ENCODE measurements at regions not wholly inside any gene's neighbourhood (a gene's known extent, or its start where the extent isn't known, plus 50 kb on each side); places are given as distances from the start of the nearest gene placed in this dataset.

DNA sequence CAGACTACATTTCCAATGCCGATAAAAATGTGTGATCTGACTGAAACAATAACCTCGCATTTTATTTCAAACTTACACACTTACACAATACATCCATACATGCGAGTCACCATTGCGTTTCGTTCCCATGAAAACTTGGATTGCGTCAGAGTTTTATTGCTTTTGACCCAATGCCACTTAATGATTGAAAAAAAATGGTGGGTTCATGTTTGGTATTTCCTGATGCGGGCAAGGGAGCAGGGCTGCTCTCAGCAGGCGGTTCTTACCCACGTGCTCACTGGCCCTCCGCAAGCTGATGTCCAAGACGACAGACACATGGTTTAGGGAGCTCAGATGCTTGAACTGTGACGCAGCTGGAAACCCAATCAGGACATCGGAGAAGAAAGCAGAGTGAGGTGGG, 281.0 kb upstream of the SULF2 start:
- BruUV-seq (replicated peaks), result no TSS peak
- intact Hi-C loops (cut with micrococcal nuclease; ENCODE audit: unreplicated experiment), result no loop called here
- FAIRE-seq (no peak), ATAC-seq (no peak), DNase-seq (ENCODE audit: low spot score) (no peak)
- POLR2A ChIA-PET, result no interaction called here
- WGBS (ENCODE audit: low lambda C conversion rate), result 54% methylated on average over 13 of the region's 13 CpGs
- H4K20me1 ChIP-seq (ENCODE audit: insufficient read depth, low read length), result no peaks in the 10 kb centered on the region
- no peak overlapping the region for H3K27ac ChIP-seq (ENCODE audit: extremely low read length, insufficient read depth, low read length)
- no peak overlapping the region for H3K4me2 ChIP-seq (ENCODE audit: low read depth, low read length)
- TF ChIP-seq HES4 (CRISPR knock-in tag; IDR thresholded peaks at IDR 0.05; ENCODE audit: borderline replicate concordance), result no peak
- TF ChIP-seq ARNT2 (CRISPR knock-in tag; IDR thresholded peaks at IDR 0.05; ENCODE audit: low read depth), result no peak
- no peak for TF ChIP-seq ZNF569 (CRISPR knock-in tag; IDR thresholded peaks at IDR 0.05; ENCODE audit: borderline replicate concordance)
- TF ChIP-seq PCBP2 (optimal IDR thresholded peaks at IDR 0.05; ENCODE audit: low read depth, low read length, poor library complexity, severe bottlenecking), result no peak
- TF ChIP-seq ZNF317 (CRISPR knock-in tag; IDR thresholded peaks at IDR 0.05), result no peak
- TF ChIP-seq CEBPB (IDR thresholded peaks at IDR 0.05; ENCODE audit: borderline replicate concordance, low read depth, low read length), result peak; percentile 72
- CTCF ChIA-PET (ENCODE audit: low intra/inter-chr PET ratio, low total read pairs), result no interaction called here
- H3K9ac ChIP-seq (ENCODE audit: insufficient read depth, low read depth, low read length), result no peak overlapping the region
- no peaks in the 10 kb centered on the region for H3K79me2 ChIP-seq (ENCODE audit: insufficient read depth, low read length)
- in situ Hi-C loops (cut with HindIII; ENCODE audit: extremely low pct_ligation_motif_present, low pct_unique_long_range_greater_than_20kb), result no loop called here
- no peaks in the 10 kb centered on the region for H3K36me3 ChIP-seq (replicated peaks in 1 of 2; ENCODE audit: control insufficient read depth in 1 of 2, insufficient read depth in 2 of 2, low read length in 2 of 2)
- H3K27me3 ChIP-seq (ENCODE audit: control insufficient read depth in 1 of 2, insufficient read depth in 2 of 2, low read length in 2 of 2), result peaks cover 0 to 7% of the 10 kb centered on the region in 2 experiments; a peak in 1 of 5 replicates
- H2AFZ ChIP-seq (ENCODE audit: low read length), result no peak overlapping the region
- no peak overlapping the region for H3K4me3 ChIP-seq (replicated peaks in 1 of 3; ENCODE audit: insufficient read depth in 1 of 3, low read depth in 2 of 3, low read length in 3 of 3)
- H3K4me1 ChIP-seq (ENCODE audit: insufficient read depth, low read length), result no peaks in the 10 kb centered on the region
- no peaks in the 10 kb centered on the region for H3K9me3 ChIP-seq (ENCODE audit: low read length)

DNA sequence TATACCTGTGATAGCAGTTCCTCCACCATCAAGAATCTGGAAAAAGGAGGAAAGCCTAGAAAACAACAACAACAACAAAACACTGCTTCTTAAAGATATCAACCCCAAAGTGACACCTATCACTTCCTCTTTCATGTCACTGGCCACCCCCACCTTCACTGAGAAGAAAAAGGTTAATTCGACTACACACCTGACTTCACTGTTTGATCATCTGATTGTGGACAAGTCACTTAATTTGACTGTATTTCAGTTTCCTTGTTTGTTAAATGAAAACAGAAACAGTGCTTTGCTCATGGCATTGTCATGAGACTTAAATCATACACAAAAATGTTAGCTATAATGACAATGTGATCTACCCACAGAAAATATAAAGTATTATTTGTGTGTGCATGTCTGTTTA, 280.6 kb upstream of the SULF2 start:
- in situ Hi-C loops (cut with HindIII; ENCODE audit: extremely low pct_ligation_motif_present, low pct_unique_long_range_greater_than_20kb) (no loop called here), intact Hi-C loops (cut with micrococcal nuclease; ENCODE audit: unreplicated experiment) (no loop called here)
- no peak overlapping the region for H3K4me2 ChIP-seq (ENCODE audit: low read depth, low read length)
- H3K4me3 ChIP-seq (replicated peaks in 1 of 3; ENCODE audit: insufficient read depth in 1 of 3, low read depth in 2 of 3, low read length in 3 of 3), result no peak overlapping the region
- H3K9me3 ChIP-seq (ENCODE audit: low read length), result no peaks in the 10 kb centered on the region
- no peak overlapping the region for H3K27ac ChIP-seq (ENCODE audit: extremely low read length, insufficient read depth, low read length)
- no peak for DNase-seq (ENCODE audit: low spot score)
- no peaks in the 10 kb centered on the region for H3K36me3 ChIP-seq (replicated peaks in 1 of 2; ENCODE audit: control insufficient read depth in 1 of 2, insufficient read depth in 2 of 2, low read length in 2 of 2)
- no peak for FAIRE-seq
- H4K20me1 ChIP-seq (ENCODE audit: insufficient read depth, low read length), result no peaks in the 10 kb centered on the region
- CTCF ChIA-PET (ENCODE audit: low intra/inter-chr PET ratio, low total read pairs), result no interaction called here
- ATAC-seq, result no peak
- POLR2A ChIA-PET, result no interaction called here
- WGBS (ENCODE audit: low lambda C conversion rate), result 0% methylated on average over 1 of the region's 1 CpG
- BruUV-seq (replicated peaks), result no TSS peak
- H2AFZ ChIP-seq (ENCODE audit: low read length), result no peak overlapping the region
- H3K79me2 ChIP-seq (ENCODE audit: insufficient read depth, low read length), result no peaks in the 10 kb centered on the region
- no peak overlapping the region for H3K9ac ChIP-seq (ENCODE audit: insufficient read depth, low read depth, low read length)
- H3K4me1 ChIP-seq (ENCODE audit: insufficient read depth, low read length), result no peaks in the 10 kb centered on the region
- peaks cover 0 to 6% of the 10 kb centered on the region in 2 experiments; a peak in 1 of 5 replicates for H3K27me3 ChIP-seq (ENCODE audit: control insufficient read depth in 1 of 2, insufficient read depth in 2 of 2, low read length in 2 of 2)
- TF ChIP-seq POLR2AphosphoS2 (IDR thresholded peaks at IDR 0.05; ENCODE audit: low read depth, low read length) (no peak), ZNF383 (CRISPR knock-in tag; IDR thresholded peaks at IDR 0.05; ENCODE audit: borderline replicate concordance) (no peak), ZNF460 (CRISPR knock-in tag; IDR thresholded peaks at IDR 0.05; ENCODE audit: borderline replicate concordance) (no peak), SPEN (CRISPR knock-in tag; IDR thresholded peaks at IDR 0.05; ENCODE audit: low read depth) (no peak), ZNF484 (CRISPR knock-in tag; IDR thresholded peaks at IDR 0.05; ENCODE audit: borderline replicate concordance, low read depth) (no peak), ZNF318 (CRISPR knock-in tag; IDR thresholded peaks at IDR 0.05) (no peak)
